ENCODE measurements at regions not wholly inside any gene's neighbourhood (a gene's known extent, or its start where the extent isn't known, plus 50 kb on each side); places are given as distances from the start of the nearest gene placed in this dataset.

GRCh38 chr12:86456241-86456640, 200.1 kb upstream of the MGAT4C start:
- 84 to 94% methylated on average over 3 of the region's 3 CpGs for WGBS, 2 donors
- no peak overlapping the region for H3K27ac ChIP-seq
- TF ChIP-seq POLR2A (IDR thresholded peaks at IDR 0.05) (no peak), EP300 (IDR thresholded peaks at IDR 0.05) (no peak), CTCF (IDR thresholded peaks at IDR 0.05) (no peak), POLR2AphosphoS5 (IDR thresholded peaks at IDR 0.05) (no peak)

GRCh38 chr12:86445356-86445755, 189.2 kb upstream of the MGAT4C start:
- 72 to 77% methylated on average over 5 of the region's 5 CpGs for WGBS, 2 donors
- no peaks in the 10 kb centered on the region for H3K27me3 ChIP-seq
- intact Hi-C loops (cut with DNase I): no loop called here
- H3K9me3 ChIP-seq: no peaks in the 10 kb centered on the region
- H3K4me1 ChIP-seq: no peaks in the 10 kb centered on the region
- H3K4me3 ChIP-seq: no peak overlapping the region
- DNase-seq: no peak
- TF ChIP-seq POLR2AphosphoS5 (IDR thresholded peaks at IDR 0.05): no peak
- no peak for TF ChIP-seq POLR2A (IDR thresholded peaks at IDR 0.05)
- TF ChIP-seq EP300 (IDR thresholded peaks at IDR 0.05): no peak
- TF ChIP-seq CTCF (IDR thresholded peaks at IDR 0.05): no peak
- no peaks in the 10 kb centered on the region for H3K36me3 ChIP-seq
- H3K27ac ChIP-seq: no peak overlapping the region

More at GRCh38 chr12:86456241-86456640, 200.1 kb upstream of the MGAT4C start:
- Histone ChIP-seq H3K4me1 (no peaks in the 10 kb centered on the region), H3K27me3 (no peaks in the 10 kb centered on the region), H3K4me3 (no peak overlapping the region), H3K9me3 (no peaks in the 10 kb centered on the region), H3K36me3 (no peaks in the 10 kb centered on the region)
- DNase-seq: no peak
- intact Hi-C loops (cut with DNase I): no loop called here

- intact Hi-C loops (cut with DNase I): no loop called here
- WGBS, 2 donors: 31 to 49% methylated on average over 1 of the region's 1 CpG
- Histone ChIP-seq H3K9me3 (peaks cover 0 to 7% (median under 1%) of the 10 kb centered on the region in 4 donors), H3K27ac (no peak overlapping the region), H3K36me3 (no peaks in the 10 kb centered on the region), H3K4me1 (no peaks in the 10 kb centered on the region), H3K4me3 (no peak overlapping the region), H3K27me3 (no peaks in the 10 kb centered on the region)
- no peak for TF ChIP-seq POLR2A (IDR thresholded peaks at IDR 0.05)
- no peak for TF ChIP-seq CTCF (IDR thresholded peaks at IDR 0.05)
- no peak for TF ChIP-seq EP300 (IDR thresholded peaks at IDR 0.05)
- TF ChIP-seq POLR2AphosphoS5 (IDR thresholded peaks at IDR 0.05): no peak
- no peak for DNase-seq
Observed at GRCh38 chr12:86435053-86435452, 178.9 kb upstream of the MGAT4C start.

- Histone ChIP-seq H3K4me3 (no peak overlapping the region), H3K27ac (no peak overlapping the region), H3K4me1 (no peaks in the 10 kb centered on the region), H3K36me3 (no peaks in the 10 kb centered on the region), H3K9me3 (peaks cover 0 to 7% (median under 1%) of the 10 kb centered on the region in 4 donors), H3K27me3 (no peaks in the 10 kb centered on the region)
- WGBS, 2 donors: 66 to 77% methylated on average over 1 of the region's 1 CpG
- TF ChIP-seq POLR2AphosphoS5 (IDR thresholded peaks at IDR 0.05): no peak
- TF ChIP-seq EP300 (IDR thresholded peaks at IDR 0.05): no peak
- no peak for TF ChIP-seq POLR2A (IDR thresholded peaks at IDR 0.05)
- TF ChIP-seq CTCF (IDR thresholded peaks at IDR 0.05): no peak
- no peak for DNase-seq
- intact Hi-C loops (cut with DNase I): no loop called here
Observed at GRCh38 chr12:86429824-86430223, 173.6 kb upstream of the MGAT4C start.

DNA sequence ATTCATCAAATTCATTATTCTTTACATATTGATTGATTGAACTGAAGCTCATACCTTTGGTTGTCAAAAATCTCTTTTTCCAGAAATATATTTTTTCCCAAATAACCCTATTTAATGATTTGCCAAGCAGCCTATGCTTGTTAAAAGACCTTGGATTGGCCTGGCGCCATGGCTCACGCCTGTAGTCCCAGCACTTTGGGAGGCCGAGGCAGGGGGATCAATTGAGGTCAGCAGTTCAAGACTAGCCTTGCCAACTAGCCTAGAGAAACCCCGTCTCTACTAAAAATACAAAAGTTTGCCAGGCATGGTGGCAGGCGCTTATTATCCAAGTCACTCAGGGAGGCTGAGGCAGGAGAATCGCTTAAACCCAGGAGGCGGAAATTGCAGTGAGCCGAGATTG, 165.1 kb upstream of the MGAT4C start:
- intact Hi-C loops (cut with DNase I): no loop called here
- WGBS, 2 donors: 89 to 95% methylated on average over 8 of the region's 8 CpGs

More for the DNA sequence above, 165.1 kb upstream of the MGAT4C start:
- H3K9me3 ChIP-seq: no peaks in the 10 kb centered on the region
- no peak overlapping the region for H3K4me3 ChIP-seq
- H3K4me1 ChIP-seq: no peaks in the 10 kb centered on the region
- no peak overlapping the region for H3K27ac ChIP-seq
- no peak for TF ChIP-seq EP300 (IDR thresholded peaks at IDR 0.05)
- TF ChIP-seq POLR2A (IDR thresholded peaks at IDR 0.05): no peak
- TF ChIP-seq CTCF (IDR thresholded peaks at IDR 0.05): no peak
- TF ChIP-seq POLR2AphosphoS5 (IDR thresholded peaks at IDR 0.05): no peak
- no peaks in the 10 kb centered on the region for H3K36me3 ChIP-seq
- no peaks in the 10 kb centered on the region for H3K27me3 ChIP-seq
- DNase-seq: no peak
